K562 (cell line): ENCODE measurements at regions not wholly inside any gene's neighbourhood (a gene's known extent, or its start where the extent isn't known, plus 50 kb on each side); places are given as distances from the start of the nearest gene placed in this dataset.

Source experiments
- BHLHE40 ChIP-seq: IDR thresholded peaks from 2 replicates; pipeline ENCODE4 v1.6.1; 2011; ENCODE audit warnings: low read length, improper control_type of control experiment
- CHD1 ChIP-seq: fragments of 200-600 bp; sonication (generic); IDR thresholded peaks from one replicate; pipeline ENCODE4 v1.6.1; 2012; ENCODE audit warnings: mild to moderate bottlenecking, moderate library complexity, low read length, inconsistent platforms
- HDAC1 ChIP-seq, 2 experiments: fragments of 450-650 bp; IDR thresholded peaks; 2 replicates each; pipeline ENCODE4 v1.6.1; 2016 to 2017; ENCODE audit warnings: inconsistent platforms in 1 of 2, mild to moderate bottlenecking in 1 of 2, moderate library complexity in 1 of 2
- HIVEP1 ChIP-seq: fragments of 250-450 bp; sonication (Bioruptor Pico); IDR thresholded peaks from 2 replicates; pipeline ENCODE4 v1.4.0; 2020; ENCODE audit warnings: mild to moderate bottlenecking
- JUND ChIP-seq, 2 experiments: IDR thresholded peaks; 2 replicates in 1 of 2; 3 replicates in 1 of 2; pipeline ENCODE4 v1.6.1; 2011; ENCODE audit warnings: borderline replicate concordance in 2 of 2, low read depth in 2 of 2, low read length in 2 of 2, improper control_type of control experiment in 1 of 2, missing biosample characterization in 1 of 2, missing genetic modification characterization in 1 of 2, missing genetic modification reagents in 1 of 2
- MEF2D ChIP-seq: conservative IDR thresholded peaks from 2 replicates; pipeline ENCODE4 v1.6.1; 2016; ENCODE audit warnings: low read depth, missing genetic modification characterization, missing compliant biosample characterization
- MIER1 ChIP-seq: fragments of 450-650 bp; IDR thresholded peaks from 2 replicates; pipeline ENCODE4 v1.6.1; 2016; ENCODE audit warnings: antibody characterized with exemption, mild to moderate bottlenecking, low read depth
- MTF1 ChIP-seq: fragments of 250-450 bp; sonication (Bioruptor Pico); IDR thresholded peaks from 2 replicates; pipeline ENCODE4 v1.9.0; 2021; ENCODE audit warnings: moderate library complexity, mild to moderate bottlenecking, inconsistent platforms, borderline replicate concordance
- NBN ChIP-seq: fragments of 450-650 bp; IDR thresholded peaks from 2 replicates; pipeline ENCODE4 v1.6.1; 2016; ENCODE audit warnings: low read depth, mild to moderate bottlenecking
- NFATC3 ChIP-seq: fragments of 450-650 bp; IDR thresholded peaks from 2 replicates; pipeline ENCODE4 v1.6.1; 2017; ENCODE audit warnings: mild to moderate bottlenecking
- RBM15 ChIP-seq: fragments of 200-400 bp; formaldehyde crosslinking; IDR thresholded peaks from 2 replicates; pipeline ENCODE4 v1.6.1; 2018; ENCODE audit warnings: mild to moderate bottlenecking, low read length, moderate library complexity; ENCODE audit not compliant: insufficient read depth
- SNIP1 ChIP-seq: fragments of 450-650 bp; IDR thresholded peaks from 2 replicates; pipeline ENCODE4 v1.7.1; 2017; ENCODE audit warnings: low read depth, mild to moderate bottlenecking
- ZNF232 ChIP-seq: sonication (generic); formaldehyde crosslinking; IDR thresholded peaks from 2 replicates; pipeline ENCODE4 v1.8.0; 2022; ENCODE audit warnings: mild to moderate bottlenecking, missing genetic modification reagents
- TF ChIP-seq, protein P1 (sequence below): fragments of 250-450 bp; sonication (Bioruptor Pico); IDR thresholded peaks from 2 replicates; pipeline ENCODE4 v1.9.0; 2021; ENCODE audit warnings: mild to moderate bottlenecking, inconsistent platforms
- TF ChIP-seq, protein P2 (sequence below): fragments of 250-450 bp; sonication (Bioruptor Pico); IDR thresholded peaks from 2 replicates; pipeline ENCODE4 v1.5.1; 2021; ENCODE audit warnings: mild to moderate bottlenecking
- TF ChIP-seq, protein P3 (sequence below): fragments of 250-450 bp; sonication (Bioruptor Pico); IDR thresholded peaks from 2 replicates; pipeline ENCODE4 v1.4.0; 2020; ENCODE audit warnings: borderline replicate concordance
- TF ChIP-seq, protein P4 (sequence below): fragments of 150-350 bp; IDR thresholded peaks from 2 replicates; pipeline ENCODE4 v1.6.1; 2014; ENCODE audit warnings: low read depth, mild to moderate bottlenecking, low read length, borderline replicate concordance
- TF ChIP-seq, protein P5 (sequence below): fragments of 250-450 bp; sonication (Bioruptor Pico); IDR thresholded peaks from 2 replicates; pipeline ENCODE4 v1.8.0; 2021; ENCODE audit warnings: moderate library complexity, mild to moderate bottlenecking, inconsistent platforms

DNA sequence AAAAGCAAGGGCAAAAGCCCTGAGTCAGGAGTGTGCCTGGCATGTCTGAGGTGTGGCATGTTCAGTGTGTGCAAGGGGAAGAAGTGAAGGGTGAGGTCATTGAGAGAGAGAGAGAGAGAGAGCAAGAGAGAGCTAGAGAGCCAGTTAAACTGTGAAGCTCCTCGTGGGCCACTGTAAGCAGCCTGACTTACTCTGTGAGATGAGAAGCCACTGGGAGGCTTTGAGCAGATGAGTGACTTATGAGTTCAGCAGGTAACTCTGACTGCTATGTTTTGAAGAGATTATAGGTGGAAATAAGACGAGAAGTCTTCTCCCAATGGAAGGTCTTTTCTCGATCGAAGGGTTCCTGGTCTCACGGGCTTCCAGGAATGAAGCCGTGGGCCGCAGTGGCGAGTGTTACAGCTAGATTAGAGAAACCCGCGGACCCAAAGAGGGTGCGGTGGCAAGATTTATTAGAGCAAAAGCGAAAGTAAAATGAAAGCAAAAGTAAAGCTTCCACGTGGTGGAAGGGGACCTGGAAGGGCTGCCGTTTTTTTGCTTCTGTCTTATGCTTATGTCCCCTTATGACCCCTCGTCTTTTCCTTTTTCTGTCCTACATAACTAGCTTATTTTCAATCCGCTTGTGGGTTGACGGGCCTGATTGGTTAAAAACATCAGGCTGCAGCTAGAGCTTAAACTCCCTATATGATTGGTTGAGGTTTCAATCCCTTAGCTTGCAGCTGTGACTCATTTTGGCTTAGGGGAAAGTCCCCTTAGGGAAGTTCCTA, 323.1 kb upstream of the FAM78B start (continued):
- no peak; the same call in 1 of the 2 replicates for TF ChIP-seq MIER1
- peak; percentile 80 for TF ChIP-seq NBN
- TF ChIP-seq SNIP1: 0 out of 2 replicates have a peak, but pooled peaks have one; percentile 0
- TF ChIP-seq ZNF232 (CRISPR knock-in tag): no peak
- TF ChIP-seq, protein P1, sequence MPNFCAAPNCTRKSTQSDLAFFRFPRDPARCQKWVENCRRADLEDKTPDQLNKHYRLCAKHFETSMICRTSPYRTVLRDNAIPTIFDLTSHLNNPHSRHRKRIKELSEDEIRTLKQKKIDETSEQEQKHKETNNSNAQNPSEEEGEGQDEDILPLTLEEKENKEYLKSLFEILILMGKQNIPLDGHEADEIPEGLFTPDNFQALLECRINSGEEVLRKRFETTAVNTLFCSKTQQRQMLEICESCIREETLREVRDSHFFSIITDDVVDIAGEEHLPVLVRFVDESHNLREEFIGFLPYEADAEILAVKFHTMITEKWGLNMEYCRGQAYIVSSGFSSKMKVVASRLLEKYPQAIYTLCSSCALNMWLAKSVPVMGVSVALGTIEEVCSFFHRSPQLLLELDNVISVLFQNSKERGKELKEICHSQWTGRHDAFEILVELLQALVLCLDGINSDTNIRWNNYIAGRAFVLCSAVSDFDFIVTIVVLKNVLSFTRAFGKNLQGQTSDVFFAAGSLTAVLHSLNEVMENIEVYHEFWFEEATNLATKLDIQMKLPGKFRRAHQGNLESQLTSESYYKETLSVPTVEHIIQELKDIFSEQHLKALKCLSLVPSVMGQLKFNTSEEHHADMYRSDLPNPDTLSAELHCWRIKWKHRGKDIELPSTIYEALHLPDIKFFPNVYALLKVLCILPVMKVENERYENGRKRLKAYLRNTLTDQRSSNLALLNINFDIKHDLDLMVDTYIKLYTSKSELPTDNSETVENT (CRISPR knock-in tag): no peak
- TF ChIP-seq MEF2D (tag): 0 out of 2 replicates have a peak, but pooled peaks have one; percentile 64
- TF ChIP-seq, protein P2, sequence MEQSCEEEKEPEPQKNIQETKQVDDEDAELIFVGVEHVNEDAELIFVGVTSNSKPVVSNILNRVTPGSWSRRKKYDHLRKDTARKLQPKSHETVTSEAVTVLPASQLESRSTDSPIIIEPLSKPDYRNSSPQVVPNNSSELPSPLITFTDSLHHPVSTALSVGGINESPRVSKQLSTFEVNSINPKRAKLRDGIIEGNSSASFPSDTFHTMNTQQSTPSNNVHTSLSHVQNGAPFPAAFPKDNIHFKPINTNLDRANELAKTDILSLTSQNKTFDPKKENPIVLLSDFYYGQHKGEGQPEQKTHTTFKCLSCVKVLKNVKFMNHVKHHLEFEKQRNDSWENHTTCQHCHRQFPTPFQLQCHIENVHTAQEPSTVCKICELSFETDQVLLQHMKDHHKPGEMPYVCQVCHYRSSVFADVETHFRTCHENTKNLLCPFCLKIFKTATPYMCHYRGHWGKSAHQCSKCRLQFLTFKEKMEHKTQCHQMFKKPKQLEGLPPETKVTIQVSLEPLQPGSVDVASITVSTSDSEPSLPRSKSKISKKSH (CRISPR knock-in tag): no peak
- no peak for TF ChIP-seq HIVEP1 (CRISPR knock-in tag)
- TF ChIP-seq CHD1: no peak
- TF ChIP-seq HDAC1 (IDR thresholded peaks at IDR 0.05): peak; percentile 35 to 92; a peak in 2 of 4 replicates
- TF ChIP-seq RBM15: no peak
- TF ChIP-seq, protein P3, sequence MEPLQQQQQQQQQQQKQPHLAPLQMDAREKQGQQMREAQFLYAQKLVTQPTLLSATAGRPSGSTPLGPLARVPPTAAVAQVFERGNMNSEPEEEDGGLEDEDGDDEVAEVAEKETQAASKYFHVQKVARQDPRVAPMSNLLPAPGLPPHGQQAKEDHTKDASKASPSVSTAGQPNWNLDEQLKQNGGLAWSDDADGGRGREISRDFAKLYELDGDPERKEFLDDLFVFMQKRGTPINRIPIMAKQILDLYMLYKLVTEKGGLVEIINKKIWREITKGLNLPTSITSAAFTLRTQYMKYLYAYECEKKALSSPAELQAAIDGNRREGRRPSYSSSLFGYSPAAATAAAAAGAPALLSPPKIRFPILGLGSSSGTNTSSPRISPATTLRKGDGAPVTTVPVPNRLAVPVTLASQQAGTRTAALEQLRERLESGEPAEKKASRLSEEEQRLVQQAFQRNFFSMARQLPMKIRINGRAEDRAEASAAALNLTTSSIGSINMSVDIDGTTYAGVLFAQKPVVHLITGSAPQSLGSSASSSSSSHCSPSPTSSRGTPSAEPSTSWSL (CRISPR knock-in tag): no peak
- no peak for TF ChIP-seq MTF1 (CRISPR knock-in tag)
- TF ChIP-seq, protein P4, sequence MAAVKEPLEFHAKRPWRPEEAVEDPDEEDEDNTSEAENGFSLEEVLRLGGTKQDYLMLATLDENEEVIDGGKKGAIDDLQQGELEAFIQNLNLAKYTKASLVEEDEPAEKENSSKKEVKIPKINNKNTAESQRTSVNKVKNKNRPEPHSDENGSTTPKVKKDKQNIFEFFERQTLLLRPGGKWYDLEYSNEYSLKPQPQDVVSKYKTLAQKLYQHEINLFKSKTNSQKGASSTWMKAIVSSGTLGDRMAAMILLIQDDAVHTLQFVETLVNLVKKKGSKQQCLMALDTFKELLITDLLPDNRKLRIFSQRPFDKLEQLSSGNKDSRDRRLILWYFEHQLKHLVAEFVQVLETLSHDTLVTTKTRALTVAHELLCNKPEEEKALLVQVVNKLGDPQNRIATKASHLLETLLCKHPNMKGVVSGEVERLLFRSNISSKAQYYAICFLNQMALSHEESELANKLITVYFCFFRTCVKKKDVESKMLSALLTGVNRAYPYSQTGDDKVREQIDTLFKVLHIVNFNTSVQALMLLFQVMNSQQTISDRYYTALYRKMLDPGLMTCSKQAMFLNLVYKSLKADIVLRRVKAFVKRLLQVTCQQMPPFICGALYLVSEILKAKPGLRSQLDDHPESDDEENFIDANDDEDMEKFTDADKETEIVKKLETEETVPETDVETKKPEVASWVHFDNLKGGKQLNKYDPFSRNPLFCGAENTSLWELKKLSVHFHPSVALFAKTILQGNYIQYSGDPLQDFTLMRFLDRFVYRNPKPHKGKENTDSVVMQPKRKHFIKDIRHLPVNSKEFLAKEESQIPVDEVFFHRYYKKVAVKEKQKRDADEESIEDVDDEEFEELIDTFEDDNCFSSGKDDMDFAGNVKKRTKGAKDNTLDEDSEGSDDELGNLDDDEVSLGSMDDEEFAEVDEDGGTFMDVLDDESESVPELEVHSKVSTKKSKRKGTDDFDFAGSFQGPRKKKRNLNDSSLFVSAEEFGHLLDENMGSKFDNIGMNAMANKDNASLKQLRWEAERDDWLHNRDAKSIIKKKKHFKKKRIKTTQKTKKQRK: no peak
- TF ChIP-seq NFATC3: no peak
- peak; percentile 90 for TF ChIP-seq JUND (IDR thresholded peaks at IDR 0.05; ENCODE audit: borderline replicate concordance, low read depth, low read length)
- TF ChIP-seq JUND (tag; IDR thresholded peaks at IDR 0.05; ENCODE audit: borderline replicate concordance, low read depth, low read length): peak; percentile 97
- TF ChIP-seq, protein P5, sequence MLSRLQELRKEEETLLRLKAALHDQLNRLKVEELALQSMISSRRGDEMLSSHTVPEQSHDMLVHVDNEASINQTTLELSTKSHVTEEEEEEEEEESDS: no peak
- no peak for TF ChIP-seq BHLHE40
